Prostate gland (tissue), 2 donors: ENCODE measurements at regions not wholly inside any gene's neighbourhood (a gene's known extent, or its start where the extent isn't known, plus 50 kb on each side); places are given as distances from the start of the nearest gene placed in this dataset.

Source experiments
- CTCF ChIP-seq, 4 experiments: fragments of 200-600 bp in 2 of 4; fragments of 450-650 bp in 2 of 4; sonication (generic) in 2 of 4; IDR thresholded peaks; 1 replicate in 3 of 4; 2 replicates in 1 of 4; pipeline ENCODE4 v1.5.1; 2016 to 2019; ENCODE audit warnings: antibody characterized with exemption in 4 of 4, mild to moderate bottlenecking in 2 of 4, moderate library complexity in 2 of 4
- POLR2A ChIP-seq: fragments of 450-650 bp; IDR thresholded peaks from one replicate; pipeline ENCODE4 v1.6.1; 2016; ENCODE audit warnings: antibody characterized with exemption, mild to moderate bottlenecking
- POLR2AphosphoS5 ChIP-seq: sonication (generic); formaldehyde crosslinking; IDR thresholded peaks from one replicate; pipeline ENCODE4 v1.6.1; 2017; ENCODE audit warnings: antibody characterized with exemption

- TF ChIP-seq POLR2A (no peak), CTCF (IDR thresholded peaks at IDR 0.05) (no peak), POLR2AphosphoS5 (no peak)
Observed at GRCh38 chr2:7752291-7752690, 835.1 kb downstream of the RNF144A start.
